Thoracic aorta (tissue), 2 donors: ENCODE measurements at regions not wholly inside any gene's neighbourhood (a gene's known extent, or its start where the extent isn't known, plus 50 kb on each side); places are given as distances from the start of the nearest gene placed in this dataset.

Source experiments
- ATAC-seq: fragments of 150-250 bp; one replicate; pipeline ENCODE4 v1.8.0; 2017; ENCODE audit warnings: low read depth; ENCODE audit not compliant: insufficient number of reproducible peaks, low FRiP score
- DNase-seq: peaks from one replicate; pipeline ENCODE4 v3.0.0-alpha.2; 2020; ENCODE audit warnings: low spot score
- H3K27ac ChIP-seq, 2 donors: fragments of 200-600 bp; sonication (generic); 1 replicate in 1 of 2; 2 replicates in 1 of 2; pipeline ENCODE4 v1.5.1; 2016; ENCODE audit warnings: mild to moderate bottlenecking in 2 of 2, moderate library complexity in 2 of 2
- H3K27me3 ChIP-seq: fragments of 200-600 bp; sonication (generic); replicated peaks from 2 replicates; pipeline ENCODE4 v1.6.0; 2016; ENCODE audit warnings: mild to moderate bottlenecking; ENCODE audit not compliant: insufficient read depth
- H3K36me3 ChIP-seq: fragments of 200-600 bp; sonication (generic); one replicate; pipeline ENCODE4 v1.5.1; 2016
- H3K4me1 ChIP-seq, 2 donors: fragments of 200-600 bp; sonication (generic); 1 replicate in 1 of 2; 2 replicates in 1 of 2; pipeline versions ENCODE4 v1.5.1 to v1.6.0; 2016; ENCODE audit warnings: low read depth in 2 of 2, mild to moderate bottlenecking in 1 of 2; ENCODE audit not compliant: control insufficient read depth in 1 of 2
- H3K4me3 ChIP-seq: fragments of 200-600 bp; sonication (generic); 2 replicates; pipeline ENCODE4 v1.5.1; 2016; ENCODE audit warnings: mild to moderate bottlenecking
- H3K9me3 ChIP-seq: fragments of 200-600 bp; sonication (generic); 2 replicates; pipeline ENCODE4 v1.5.1; 2016
- TF ChIP-seq, protein P1 (sequence below): fragments of 200-600 bp; sonication (generic); IDR thresholded peaks from one replicate; pipeline ENCODE4 v1.5.1; 2019; ENCODE audit warnings: antibody characterized with exemption

DNA sequence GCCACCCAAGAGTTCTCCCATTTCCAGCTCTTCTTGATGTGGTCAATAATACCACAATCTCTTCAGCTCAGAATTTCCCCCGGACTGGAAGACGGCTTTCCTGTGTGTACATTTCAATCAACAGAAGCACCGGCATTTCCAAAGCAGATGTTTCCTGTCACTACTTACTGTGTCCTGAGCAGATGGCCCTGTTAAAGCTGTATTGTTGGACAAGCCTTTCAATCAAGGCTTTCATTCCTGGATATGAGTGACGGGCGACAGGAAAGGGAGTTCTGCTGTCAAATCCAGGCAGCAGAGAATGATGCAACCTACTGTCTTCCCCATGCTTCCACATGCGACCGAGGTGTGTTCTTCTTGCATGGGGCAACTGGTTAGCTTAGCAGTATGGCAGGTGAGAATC is 76.4 kb upstream of the CCDC60 start:
- Histone ChIP-seq H3K4me1 (no peaks in the 10 kb centered on the region), H3K36me3 (no peaks in the 10 kb centered on the region), H3K9me3 (no peaks in the 10 kb centered on the region), H3K4me3 (no peak overlapping the region), H3K27me3 (no peaks in the 10 kb centered on the region), H3K27ac (no peak overlapping the region)
- DNase-seq (no peak), ATAC-seq (no peak)
- TF ChIP-seq, protein P1, sequence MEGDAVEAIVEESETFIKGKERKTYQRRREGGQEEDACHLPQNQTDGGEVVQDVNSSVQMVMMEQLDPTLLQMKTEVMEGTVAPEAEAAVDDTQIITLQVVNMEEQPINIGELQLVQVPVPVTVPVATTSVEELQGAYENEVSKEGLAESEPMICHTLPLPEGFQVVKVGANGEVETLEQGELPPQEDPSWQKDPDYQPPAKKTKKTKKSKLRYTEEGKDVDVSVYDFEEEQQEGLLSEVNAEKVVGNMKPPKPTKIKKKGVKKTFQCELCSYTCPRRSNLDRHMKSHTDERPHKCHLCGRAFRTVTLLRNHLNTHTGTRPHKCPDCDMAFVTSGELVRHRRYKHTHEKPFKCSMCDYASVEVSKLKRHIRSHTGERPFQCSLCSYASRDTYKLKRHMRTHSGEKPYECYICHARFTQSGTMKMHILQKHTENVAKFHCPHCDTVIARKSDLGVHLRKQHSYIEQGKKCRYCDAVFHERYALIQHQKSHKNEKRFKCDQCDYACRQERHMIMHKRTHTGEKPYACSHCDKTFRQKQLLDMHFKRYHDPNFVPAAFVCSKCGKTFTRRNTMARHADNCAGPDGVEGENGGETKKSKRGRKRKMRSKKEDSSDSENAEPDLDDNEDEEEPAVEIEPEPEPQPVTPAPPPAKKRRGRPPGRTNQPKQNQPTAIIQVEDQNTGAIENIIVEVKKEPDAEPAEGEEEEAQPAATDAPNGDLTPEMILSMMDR = no peak

DNA sequence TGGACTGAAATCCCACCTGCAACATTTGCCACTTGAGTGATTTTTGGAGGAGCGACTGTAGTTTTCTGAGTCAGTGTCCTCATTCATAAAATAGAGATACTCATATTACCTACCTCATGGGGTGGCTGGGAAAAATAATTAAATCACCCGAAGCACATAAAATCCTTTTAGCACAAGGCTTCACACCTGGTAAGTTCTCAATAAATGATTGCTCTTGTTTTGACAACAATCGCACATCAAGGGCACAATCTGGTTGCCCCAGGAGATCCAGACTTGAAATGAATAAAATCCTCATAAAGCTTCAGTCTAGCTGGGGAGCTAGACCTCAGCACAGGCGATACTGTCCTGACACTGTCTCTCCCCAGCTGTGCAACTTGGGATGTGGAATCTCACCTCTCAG is 76.0 kb upstream of the CCDC60 start:
- H3K9me3 ChIP-seq = no peaks in the 10 kb centered on the region
- TF ChIP-seq, protein P1 = no peak
- no peak overlapping the region for H3K27ac ChIP-seq
- ATAC-seq (no peak), DNase-seq (no peak)
- no peak overlapping the region for H3K4me3 ChIP-seq
- no peaks in the 10 kb centered on the region for H3K27me3 ChIP-seq
- H3K4me1 ChIP-seq = no peaks in the 10 kb centered on the region
- H3K36me3 ChIP-seq = no peaks in the 10 kb centered on the region

DNA sequence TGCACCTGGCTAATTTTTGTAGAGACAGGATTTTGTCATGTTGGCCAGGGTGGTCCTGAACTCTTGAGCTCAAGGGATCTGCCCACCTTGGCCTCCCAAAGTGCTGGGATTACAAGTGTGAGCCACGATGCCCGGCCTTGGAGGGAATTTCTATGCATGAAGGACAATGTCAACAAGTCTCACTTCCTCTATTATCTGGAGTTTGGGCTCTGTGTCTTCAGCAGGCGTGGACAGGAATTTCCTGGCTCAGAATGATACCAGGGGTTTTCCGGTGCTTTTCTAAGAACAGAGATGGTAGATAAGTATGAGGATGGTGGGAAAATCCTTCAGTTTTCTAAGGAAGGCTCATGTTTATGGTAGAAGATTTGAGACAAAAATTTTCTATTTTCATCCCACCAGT is 75.0 kb upstream of the CCDC60 start:
- DNase-seq = no peak
- Histone ChIP-seq H3K27me3 (no peaks in the 10 kb centered on the region), H3K27ac (no peak overlapping the region), H3K4me1 (no peaks in the 10 kb centered on the region), H3K36me3 (no peaks in the 10 kb centered on the region), H3K4me3 (no peak overlapping the region), H3K9me3 (no peaks in the 10 kb centered on the region)
- TF ChIP-seq, protein P1 = no peak
- no peak for ATAC-seq

DNA sequence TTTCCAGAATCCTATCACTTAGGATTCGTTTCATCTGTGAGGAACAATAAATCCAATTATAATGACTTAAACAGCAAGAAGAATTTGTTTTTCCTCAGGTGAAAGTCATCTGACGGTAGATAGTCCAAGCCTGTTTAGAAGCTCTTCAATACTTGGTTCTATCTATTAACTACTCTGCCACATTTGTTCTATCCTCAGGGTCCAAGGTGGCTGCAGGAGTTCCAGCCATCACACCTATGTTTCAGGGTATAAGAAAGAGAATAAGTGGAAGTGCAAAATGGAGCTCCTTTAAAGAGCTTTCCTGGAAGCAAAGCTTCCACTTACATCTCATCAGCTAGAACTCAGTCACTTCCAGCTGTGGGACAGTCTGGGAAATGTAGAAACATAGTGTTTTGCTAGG is 72.1 kb upstream of the CCDC60 start:
- no peaks in the 10 kb centered on the region for H3K36me3 ChIP-seq
- TF ChIP-seq, protein P1 = no peak
- H3K27ac ChIP-seq = no peak overlapping the region

GRCh38 chr12:119263466-119263865 is 71.1 kb upstream of the CCDC60 start:
- TF ChIP-seq, protein P1 = no peak
- no peak for ATAC-seq
- H3K4me3 ChIP-seq = no peak overlapping the region

More for the DNA sequence above, 72.1 kb upstream of the CCDC60 start:
- no peaks in the 10 kb centered on the region for H3K27me3 ChIP-seq
- no peak for DNase-seq
- H3K4me1 ChIP-seq = no peaks in the 10 kb centered on the region
- no peaks in the 10 kb centered on the region for H3K9me3 ChIP-seq
- ATAC-seq = no peak
- no peak overlapping the region for H3K4me3 ChIP-seq

More at GRCh38 chr12:119263466-119263865, 71.1 kb upstream of the CCDC60 start:
- H3K4me1 ChIP-seq = no peaks in the 10 kb centered on the region
- no peak overlapping the region for H3K27ac ChIP-seq
- H3K9me3 ChIP-seq = no peaks in the 10 kb centered on the region
- no peaks in the 10 kb centered on the region for H3K36me3 ChIP-seq
- H3K27me3 ChIP-seq = no peaks in the 10 kb centered on the region
- no peak for DNase-seq
